ENCODE measurements at regions not wholly inside any gene's neighbourhood (a gene's known extent, or its start where the extent isn't known, plus 50 kb on each side); places are given as distances from the start of the nearest gene placed in this dataset.

GRCh38 chr9:79301551-79302391 lies 270.0 kb upstream of the TLE4 start:
- no peak for DNase-seq

GRCh38 chr9:79302569-79302968 lies 269.2 kb upstream of the TLE4 start:
- DNase-seq: no peak

- no peak for DNase-seq
These were observed 263.8 kb upstream of the TLE4 start for GRCh38 chr9:79308012-79308411.

GRCh38 chr9:79312686-79313421 lies 258.9 kb upstream of the TLE4 start:
- DNase-seq: no peak

- no peak for DNase-seq
These were observed 246.3 kb upstream of the TLE4 start for GRCh38 chr9:79325501-79325900.

GRCh38 chr9:79329861-79330260 lies 241.9 kb upstream of the TLE4 start:
- DNase-seq: no peak

GRCh38 chr9:79334001-79334400 lies 237.8 kb upstream of the TLE4 start:
- no peak for DNase-seq

- DNase-seq: no peak
These were observed 237.1 kb upstream of the TLE4 start for GRCh38 chr9:79334711-79335110.

GRCh38 chr9:79335987-79336386 lies 235.8 kb upstream of the TLE4 start:
- no peak for DNase-seq

GRCh38 chr9:79341561-79341960 lies 230.2 kb upstream of the TLE4 start:
- DNase-seq: no peak

- no peak for DNase-seq
These were observed 225.3 kb upstream of the TLE4 start for GRCh38 chr9:79346350-79347020.

- no peak for DNase-seq
These were observed 219.4 kb upstream of the TLE4 start for GRCh38 chr9:79352322-79352721.

- DNase-seq: no peak
These were observed 217.8 kb upstream of the TLE4 start for GRCh38 chr9:79353856-79354520.

GRCh38 chr9:79357194-79357593 lies 214.6 kb upstream of the TLE4 start:
- no peak for DNase-seq

GRCh38 chr9:79357616-79358015 lies 214.1 kb upstream of the TLE4 start:
- no peak for DNase-seq

- no peak for DNase-seq
These were observed 211.1 kb upstream of the TLE4 start for GRCh38 chr9:79360387-79361347.

- no peak for DNase-seq
These were observed 209.4 kb upstream of the TLE4 start for GRCh38 chr9:79362100-79363081.

GRCh38 chr9:79369676-79370075 lies 202.1 kb upstream of the TLE4 start:
- no peak for DNase-seq

- no peak for DNase-seq
These were observed 200.5 kb upstream of the TLE4 start for GRCh38 chr9:79371301-79371700.

- no peak for DNase-seq
These were observed 199.7 kb upstream of the TLE4 start for GRCh38 chr9:79371948-79372555.
